ENCODE measurements at regions not wholly inside any gene's neighbourhood (a gene's known extent, or its start where the extent isn't known, plus 50 kb on each side); places are given as distances from the start of the nearest gene placed in this dataset.

- no peak for DNase-seq (ENCODE audit: low read depth)
Observed at GRCh38 chr5:173800340-173800739, 87.8 kb upstream of the CPEB4 start.

DNA sequence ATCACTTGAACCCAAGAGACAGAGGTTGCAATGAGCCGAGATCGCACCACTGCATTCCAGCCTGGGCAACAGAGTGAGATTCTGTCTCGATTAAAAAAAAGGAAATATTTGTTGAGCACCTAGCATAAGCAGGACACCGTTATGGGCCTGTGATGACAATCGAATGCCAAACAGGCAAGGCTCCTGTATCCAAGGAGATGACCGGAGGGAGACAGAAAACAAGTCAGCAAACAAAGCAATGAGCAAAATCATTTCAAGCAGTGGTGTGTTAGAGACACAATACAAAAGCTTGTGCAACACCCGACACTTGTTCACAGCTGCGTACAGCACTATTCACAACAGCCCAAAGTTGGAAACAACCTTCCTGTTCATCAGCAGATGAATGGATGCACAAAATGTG lies 87.1 kb upstream of the CPEB4 start:
- no peak for DNase-seq (ENCODE audit: low read depth)

DNA sequence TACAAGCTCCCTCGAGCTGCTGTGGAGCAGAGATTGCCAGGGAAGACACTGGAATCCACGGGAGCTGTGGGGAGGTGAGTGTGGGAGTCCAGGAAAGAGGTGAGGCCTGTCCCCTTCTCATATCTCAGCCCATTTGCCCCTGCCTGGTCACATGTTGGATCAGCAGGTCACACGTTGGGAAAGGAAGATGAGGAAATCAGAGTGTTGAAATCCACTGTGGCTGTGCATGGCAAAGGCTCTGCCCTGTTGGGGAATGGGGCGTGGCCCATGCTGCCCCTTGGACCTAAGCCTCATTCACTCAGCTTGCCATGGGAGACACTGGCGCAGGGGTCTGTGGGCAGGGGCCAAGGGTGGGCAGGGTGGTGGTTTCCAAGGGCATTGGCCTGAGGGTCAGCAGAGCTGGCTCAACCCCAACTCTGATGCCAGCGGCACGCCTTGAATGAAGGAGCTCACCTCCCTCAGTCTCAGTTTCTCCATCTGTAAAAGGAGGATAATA lies 85.4 kb upstream of the CPEB4 start:
- DNase-seq (ENCODE audit: low read depth): peak; percentile 59

GRCh38 chr5:173804579-173804978 lies 83.6 kb upstream of the CPEB4 start:
- DNase-seq (ENCODE audit: low read depth): no peak

GRCh38 chr5:173806270-173807035 lies 81.7 kb upstream of the CPEB4 start:
- DNase-seq (ENCODE audit: low read depth): no peak

GRCh38 chr5:173807181-173807655 lies 80.9 kb upstream of the CPEB4 start:
- DNase-seq (ENCODE audit: low read depth): no peak

DNA sequence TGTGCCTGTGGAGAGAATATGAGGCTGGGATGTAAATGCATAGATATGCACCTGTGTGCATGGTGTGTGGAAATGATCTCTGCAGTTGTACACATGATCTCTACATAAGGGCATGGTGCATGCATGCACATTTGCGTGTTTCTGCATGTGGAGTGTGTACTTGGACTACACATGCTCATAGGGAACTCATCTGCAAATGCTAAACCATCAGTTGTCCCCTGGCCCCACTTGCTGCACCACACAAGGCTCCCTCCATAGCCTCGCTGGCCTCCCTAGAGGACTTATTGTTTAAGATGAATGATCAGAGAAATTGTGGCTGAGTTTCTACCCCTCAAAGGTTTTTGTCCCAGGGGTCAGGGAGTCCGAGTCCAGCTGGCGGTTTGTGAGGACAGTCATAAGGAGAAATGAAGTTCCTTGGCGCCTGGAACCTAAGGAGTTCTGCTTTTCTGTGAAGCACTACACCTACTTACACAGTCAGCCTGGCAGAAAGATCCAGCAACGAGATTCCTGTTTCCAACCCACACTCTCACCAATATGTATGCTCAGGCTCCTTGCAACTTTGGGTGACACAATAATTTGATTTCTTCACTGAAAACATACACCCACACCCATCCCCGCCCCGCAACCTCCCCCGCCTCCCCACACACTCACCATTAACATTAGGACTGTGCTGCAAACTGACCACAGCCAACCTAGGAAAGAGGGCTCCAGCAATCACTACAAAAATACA lies 79.9 kb upstream of the CPEB4 start:
- no peak for DNase-seq (ENCODE audit: low read depth)

GRCh38 chr5:173809014-173809413 lies 79.1 kb upstream of the CPEB4 start:
- DNase-seq (ENCODE audit: low read depth): no peak

- no peak for DNase-seq (ENCODE audit: low read depth)
Observed at GRCh38 chr5:173812811-173813550, 75.2 kb upstream of the CPEB4 start.

- DNase-seq (ENCODE audit: low read depth): no peak
Observed at GRCh38 chr5:173814053-173814452, 74.1 kb upstream of the CPEB4 start.

DNA sequence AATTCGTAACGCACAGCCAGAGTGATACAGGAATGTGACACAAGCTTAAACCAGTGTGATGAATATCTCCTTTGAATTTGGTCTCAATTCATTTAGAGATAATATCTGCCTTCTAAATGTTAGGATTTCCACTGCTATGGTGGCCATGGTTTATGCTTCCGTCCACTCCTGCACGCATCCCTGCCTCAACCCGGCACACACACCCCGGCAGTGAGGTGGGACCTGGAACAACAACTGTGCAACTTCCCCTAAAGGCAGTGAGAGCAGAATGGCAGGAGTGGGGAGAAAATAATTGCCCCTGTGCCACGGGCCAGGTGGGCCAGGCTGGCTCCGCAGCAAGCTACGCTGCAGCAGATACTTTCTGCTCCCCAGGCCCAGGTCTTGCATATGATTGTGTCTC lies 72.6 kb upstream of the CPEB4 start:
- no peak for DNase-seq (ENCODE audit: low read depth)

DNA sequence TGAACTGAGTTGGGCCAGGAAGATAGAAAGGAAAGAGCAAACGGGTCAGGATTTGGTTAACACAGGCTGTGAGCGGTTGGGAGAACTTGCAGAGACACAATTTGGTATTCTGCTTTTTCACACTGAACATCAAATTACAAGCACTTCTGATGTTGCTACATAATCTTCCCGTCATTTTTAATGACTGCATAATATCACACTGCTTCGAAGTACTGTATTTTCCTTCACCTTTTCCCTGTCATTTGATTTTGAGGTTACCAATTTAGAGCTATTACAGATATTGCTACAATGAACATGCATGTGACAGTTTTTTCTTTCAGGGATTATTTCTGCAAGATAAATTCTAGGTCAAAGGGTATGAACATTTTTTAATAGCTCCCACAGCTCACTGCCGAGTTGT lies 71.4 kb upstream of the CPEB4 start:
- no peak for DNase-seq (ENCODE audit: low read depth)

- DNase-seq (ENCODE audit: low read depth): no peak
Observed at GRCh38 chr5:173817561-173817960, 70.6 kb upstream of the CPEB4 start.

DNA sequence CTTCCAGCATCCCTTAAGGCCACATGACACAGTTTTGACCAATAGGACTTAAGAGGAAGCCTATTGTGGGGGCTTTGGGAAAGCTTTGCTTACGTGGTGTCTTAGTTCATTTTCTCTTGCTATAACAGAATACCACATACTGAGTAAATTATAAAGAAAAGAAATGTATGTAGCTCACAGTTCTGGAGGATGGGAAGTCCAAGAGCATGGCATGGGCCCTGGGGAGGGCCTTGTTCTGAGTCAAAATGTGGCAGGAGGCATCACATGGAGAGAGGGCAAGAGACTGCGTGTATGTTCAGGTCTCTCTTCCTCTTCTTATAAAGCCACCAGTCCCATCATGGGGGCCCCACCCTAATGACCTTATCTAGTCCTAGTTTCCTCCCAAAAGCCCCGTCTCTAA lies 68.6 kb upstream of the CPEB4 start:
- no peak for DNase-seq (ENCODE audit: low read depth)

DNA sequence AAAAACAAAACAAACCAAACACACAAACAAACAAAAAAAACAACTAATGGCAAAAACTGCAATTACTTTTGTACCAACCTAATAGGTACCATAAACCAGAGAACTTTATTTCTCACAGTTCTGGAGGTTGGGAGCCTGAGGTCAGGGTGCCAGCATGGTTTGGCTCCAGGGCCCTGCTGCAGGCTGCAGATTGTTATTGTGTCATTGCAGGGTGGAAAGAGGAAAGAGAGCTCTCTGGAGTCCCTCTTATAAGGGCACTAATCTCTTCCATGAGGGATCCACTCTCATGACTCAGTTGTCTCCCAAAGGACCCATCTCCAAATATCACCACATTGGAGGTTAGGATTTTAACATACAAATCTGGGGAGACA lies 64.9 kb upstream of the CPEB4 start:
- no peak for DNase-seq (ENCODE audit: low read depth)

DNA sequence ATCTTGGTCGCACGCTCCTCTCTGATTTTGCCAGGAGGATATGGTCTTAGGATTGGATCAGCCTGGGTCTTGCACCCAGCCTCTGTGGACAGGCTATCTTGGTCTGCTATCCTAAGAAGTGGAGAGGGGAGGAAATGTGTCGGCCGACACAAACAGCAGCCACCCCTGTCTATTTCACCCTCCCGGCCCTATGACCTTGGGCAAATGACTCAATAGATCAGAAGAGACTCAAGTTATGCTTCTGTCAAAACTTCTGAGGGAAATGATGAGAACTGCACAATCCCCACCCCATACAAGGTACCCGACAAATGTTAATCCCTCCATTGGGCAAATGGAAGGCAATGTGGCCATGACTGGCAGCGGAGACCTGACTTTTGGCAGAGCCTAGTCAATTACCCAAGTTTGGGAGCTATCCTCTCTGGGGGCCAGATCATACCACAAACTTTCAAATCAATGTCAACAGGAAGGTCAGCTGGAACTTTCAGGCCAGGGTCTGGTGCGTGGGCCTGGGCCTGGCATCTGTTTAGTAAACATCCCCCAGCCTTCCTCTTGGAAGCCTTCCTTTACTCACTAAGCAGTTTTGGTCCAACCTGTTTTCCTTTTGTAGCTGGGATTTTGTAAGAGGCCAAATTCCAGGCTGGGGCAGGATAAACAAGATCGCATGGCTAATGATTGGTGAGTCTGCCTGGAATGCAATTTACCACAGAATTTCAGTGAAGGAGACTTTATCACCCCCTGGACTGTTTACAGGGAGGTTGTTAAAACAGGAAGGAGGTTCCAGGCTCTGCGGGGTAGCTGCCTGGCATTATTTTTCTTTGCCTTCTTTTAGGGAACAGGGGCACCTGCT lies 64.2 kb upstream of the CPEB4 start:
- DNase-seq (ENCODE audit: low read depth): peak; percentile 82

DNA sequence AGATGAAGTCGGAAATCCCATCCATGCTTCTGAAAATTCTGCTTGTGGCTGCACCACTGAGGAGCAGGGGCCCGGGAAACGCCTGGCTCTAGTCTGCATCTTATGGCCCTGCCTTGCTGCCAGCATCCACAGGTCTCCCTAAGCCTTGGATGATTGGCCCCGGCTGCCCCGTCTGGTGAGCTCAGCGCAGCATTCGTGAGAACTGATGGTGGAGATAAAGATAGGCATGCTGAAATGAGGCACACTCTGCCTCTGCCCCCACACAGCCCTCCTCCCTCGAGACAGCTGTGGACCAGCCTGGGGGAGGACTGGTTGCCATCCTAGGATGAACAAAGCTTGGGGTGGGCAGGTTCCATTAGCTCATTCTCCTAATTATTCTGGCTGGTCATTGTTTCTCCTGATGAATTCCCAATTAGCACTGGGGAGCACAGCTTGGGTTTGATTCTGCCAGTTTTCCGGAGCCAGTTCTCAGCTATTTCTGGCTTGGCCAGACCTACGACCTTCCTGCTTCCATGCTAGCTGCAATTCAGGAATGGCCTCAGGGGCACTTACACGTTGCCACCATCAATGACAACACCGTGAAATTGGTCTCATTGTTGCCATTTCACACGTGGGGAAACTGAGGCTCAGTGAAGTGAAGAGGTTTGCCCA lies 62.8 kb upstream of the CPEB4 start:
- DNase-seq (ENCODE audit: low read depth): peak; percentile 19

GRCh38 chr5:173826086-173826427 lies 62.1 kb upstream of the CPEB4 start:
- DNase-seq (ENCODE audit: low read depth): no peak

- DNase-seq (ENCODE audit: low read depth): no peak
Observed at GRCh38 chr5:173826428-173827350, 61.5 kb upstream of the CPEB4 start.

- DNase-seq (ENCODE audit: low read depth): no peak
Observed at GRCh38 chr5:173828952-173829351, 59.2 kb upstream of the CPEB4 start.
